22Rv1 (cell line): ENCODE measurements at regions not wholly inside any gene's neighbourhood (a gene's known extent, or its start where the extent isn't known, plus 50 kb on each side); places are given as distances from the start of the nearest gene placed in this dataset.

Experiments
- ZFX ChIP-seq: fragments of 450-650 bp; IDR thresholded peaks from 2 replicates; pipeline ENCODE4 v1.6.1; 2017; ENCODE audit warnings: antibody characterized with exemption, borderline replicate concordance
- TF ChIP-seq, protein P1 (sequence below): fragments of 450-650 bp; IDR thresholded peaks from 2 replicates; pipeline ENCODE4 v1.5.1; 2017; ENCODE audit warnings: mild to moderate bottlenecking

GRCh38 chr3:139202959-139203349, 140.9 kb upstream of the MRPS22 start:
- TF ChIP-seq, protein P1, sequence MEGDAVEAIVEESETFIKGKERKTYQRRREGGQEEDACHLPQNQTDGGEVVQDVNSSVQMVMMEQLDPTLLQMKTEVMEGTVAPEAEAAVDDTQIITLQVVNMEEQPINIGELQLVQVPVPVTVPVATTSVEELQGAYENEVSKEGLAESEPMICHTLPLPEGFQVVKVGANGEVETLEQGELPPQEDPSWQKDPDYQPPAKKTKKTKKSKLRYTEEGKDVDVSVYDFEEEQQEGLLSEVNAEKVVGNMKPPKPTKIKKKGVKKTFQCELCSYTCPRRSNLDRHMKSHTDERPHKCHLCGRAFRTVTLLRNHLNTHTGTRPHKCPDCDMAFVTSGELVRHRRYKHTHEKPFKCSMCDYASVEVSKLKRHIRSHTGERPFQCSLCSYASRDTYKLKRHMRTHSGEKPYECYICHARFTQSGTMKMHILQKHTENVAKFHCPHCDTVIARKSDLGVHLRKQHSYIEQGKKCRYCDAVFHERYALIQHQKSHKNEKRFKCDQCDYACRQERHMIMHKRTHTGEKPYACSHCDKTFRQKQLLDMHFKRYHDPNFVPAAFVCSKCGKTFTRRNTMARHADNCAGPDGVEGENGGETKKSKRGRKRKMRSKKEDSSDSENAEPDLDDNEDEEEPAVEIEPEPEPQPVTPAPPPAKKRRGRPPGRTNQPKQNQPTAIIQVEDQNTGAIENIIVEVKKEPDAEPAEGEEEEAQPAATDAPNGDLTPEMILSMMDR: no peak
- no peak for TF ChIP-seq ZFX
